ENCODE measurements at regions not wholly inside any gene's neighbourhood (a gene's known extent, or its start where the extent isn't known, plus 50 kb on each side); places are given as distances from the start of the nearest gene placed in this dataset.

DNA sequence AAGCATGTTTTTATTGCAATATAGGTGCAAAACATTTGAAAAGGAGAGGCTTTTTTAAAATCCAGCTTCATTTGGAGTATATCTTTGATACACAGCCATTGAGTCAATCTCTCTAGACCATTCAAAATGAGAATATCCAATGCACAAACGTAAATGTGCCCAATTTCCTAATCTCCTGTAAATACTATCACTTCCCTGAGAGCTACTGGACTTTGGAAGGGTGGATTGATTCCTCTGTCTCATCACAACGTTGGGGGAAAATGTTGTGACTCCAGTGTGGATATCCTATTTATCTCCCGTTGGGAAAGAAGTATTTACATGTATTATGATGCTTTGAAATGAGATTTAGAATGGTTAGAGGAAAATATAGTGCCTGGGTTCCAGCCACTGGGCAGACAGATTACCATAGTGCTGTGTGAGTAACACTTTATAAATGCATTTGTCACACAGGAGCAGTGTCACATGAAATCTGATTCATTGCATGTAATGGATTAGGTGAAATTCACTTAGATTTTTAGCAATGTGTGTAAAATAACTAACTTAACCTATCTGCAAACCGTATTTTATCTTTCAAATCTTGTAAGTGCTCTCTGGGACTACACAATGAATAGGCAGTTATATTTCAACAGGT lies 64.4 kb upstream of the VCX3A start:
- TF ChIP-seq, protein P1, sequence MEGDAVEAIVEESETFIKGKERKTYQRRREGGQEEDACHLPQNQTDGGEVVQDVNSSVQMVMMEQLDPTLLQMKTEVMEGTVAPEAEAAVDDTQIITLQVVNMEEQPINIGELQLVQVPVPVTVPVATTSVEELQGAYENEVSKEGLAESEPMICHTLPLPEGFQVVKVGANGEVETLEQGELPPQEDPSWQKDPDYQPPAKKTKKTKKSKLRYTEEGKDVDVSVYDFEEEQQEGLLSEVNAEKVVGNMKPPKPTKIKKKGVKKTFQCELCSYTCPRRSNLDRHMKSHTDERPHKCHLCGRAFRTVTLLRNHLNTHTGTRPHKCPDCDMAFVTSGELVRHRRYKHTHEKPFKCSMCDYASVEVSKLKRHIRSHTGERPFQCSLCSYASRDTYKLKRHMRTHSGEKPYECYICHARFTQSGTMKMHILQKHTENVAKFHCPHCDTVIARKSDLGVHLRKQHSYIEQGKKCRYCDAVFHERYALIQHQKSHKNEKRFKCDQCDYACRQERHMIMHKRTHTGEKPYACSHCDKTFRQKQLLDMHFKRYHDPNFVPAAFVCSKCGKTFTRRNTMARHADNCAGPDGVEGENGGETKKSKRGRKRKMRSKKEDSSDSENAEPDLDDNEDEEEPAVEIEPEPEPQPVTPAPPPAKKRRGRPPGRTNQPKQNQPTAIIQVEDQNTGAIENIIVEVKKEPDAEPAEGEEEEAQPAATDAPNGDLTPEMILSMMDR (IDR thresholded peaks at IDR 0.05) = no peak
- no peak for TF ChIP-seq EZH2 (IDR thresholded peaks at IDR 0.05; ENCODE audit: borderline replicate concordance, insufficient read depth, low read depth, low read length, poor library complexity, severe bottlenecking)

All from B cell (primary cell).